Peyer's patch (tissue), 4 donors: ENCODE measurements at regions not wholly inside any gene's neighbourhood (a gene's known extent, or its start where the extent isn't known, plus 50 kb on each side); places are given as distances from the start of the nearest gene placed in this dataset.

Experiments
- CTCF ChIP-seq, 6 experiments: fragments of 450-650 bp in 4 of 6; fragments of 200-600 bp in 2 of 6; sonication (generic) in 1 of 6; IDR thresholded peaks; one replicate each; pipeline ENCODE4 v1.5.1; 2017 to 2019; ENCODE audit warnings: antibody characterized with exemption in 6 of 6, mild to moderate bottlenecking in 3 of 6, moderate library complexity in 1 of 6
- POLR2A ChIP-seq, 2 donors: fragments of 450-650 bp; IDR thresholded peaks; one replicate each; pipeline ENCODE4 v1.5.1; 2017; ENCODE audit warnings: antibody characterized with exemption in 2 of 2, mild to moderate bottlenecking in 2 of 2, moderate library complexity in 2 of 2

GRCh38 chr5:112586596-112587062 is 151.1 kb upstream of the APC start:
- no peak for TF ChIP-seq CTCF (IDR thresholded peaks at IDR 0.05)
- TF ChIP-seq POLR2A (IDR thresholded peaks at IDR 0.05), result no peak
